Occipital lobe (tissue), 1 donor: ENCODE measurements at regions not wholly inside any gene's neighbourhood (a gene's known extent, or its start where the extent isn't known, plus 50 kb on each side); places are given as distances from the start of the nearest gene placed in this dataset.
"Not testable (repeated sequence)": the region's sequence is repeated elsewhere in the genome, so short reads cannot be mapped to it uniquely, and the experiment has no call there.

ENCODE experiments used
- DNase-seq: peaks from one replicate; lab custom pipeline; 2025; lab: John Stamatoyannopoulos, UW

DNA sequence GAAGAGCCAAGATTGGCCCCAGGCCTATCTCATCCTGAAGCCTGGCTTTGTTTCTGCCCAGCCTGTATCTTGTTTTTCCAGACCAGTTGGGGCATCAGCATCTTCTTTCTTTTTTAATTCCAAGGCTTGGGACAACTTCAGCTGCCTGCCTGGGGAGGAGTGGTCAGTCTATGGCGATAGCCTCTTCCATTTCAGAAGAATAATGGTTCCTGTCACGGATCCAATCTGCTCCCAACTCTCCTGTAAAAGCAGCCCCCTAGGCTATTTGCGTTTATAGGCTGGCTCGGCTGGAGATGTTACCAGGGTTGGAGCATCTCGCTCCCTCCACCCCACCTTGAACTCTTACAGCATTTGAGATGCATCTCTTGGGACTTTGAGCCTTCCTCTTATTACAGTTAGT, 145.2 kb upstream of the CADM1 start:
- no peak for DNase-seq

- DNase-seq, result peak; percentile 6
These were observed 141.6 kb upstream of the CADM1 start for GRCh38 chr11:115645631-115646317.

GRCh38 chr11:115644856-115645255, 140.6 kb upstream of the CADM1 start:
- no peak for DNase-seq

GRCh38 chr11:115643549-115644270, 139.5 kb upstream of the CADM1 start:
- no peak for DNase-seq

DNA sequence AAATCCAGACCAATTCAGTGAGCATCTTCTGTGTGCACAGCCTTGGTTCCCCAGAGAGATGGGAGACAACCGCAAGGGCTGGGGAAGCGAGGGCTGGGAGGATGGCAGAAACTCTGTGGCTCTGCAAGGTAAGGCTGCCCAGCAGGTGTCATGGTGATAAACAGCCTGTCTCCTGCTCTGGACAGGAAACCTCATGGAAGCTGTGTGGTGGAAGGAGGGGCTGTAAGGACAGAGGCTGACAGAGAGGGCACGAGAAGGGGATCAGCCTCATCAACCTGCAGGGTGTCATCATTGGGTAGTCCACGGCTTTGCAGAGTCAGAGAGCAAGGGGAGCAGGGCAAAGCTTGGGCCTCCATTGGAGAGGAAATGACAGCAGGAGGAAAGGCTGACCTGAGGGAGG, 138.4 kb upstream of the CADM1 start:
- DNase-seq, result no peak

GRCh38 chr11:115637599-115638241, 133.5 kb upstream of the CADM1 start:
- DNase-seq, result no peak

DNA sequence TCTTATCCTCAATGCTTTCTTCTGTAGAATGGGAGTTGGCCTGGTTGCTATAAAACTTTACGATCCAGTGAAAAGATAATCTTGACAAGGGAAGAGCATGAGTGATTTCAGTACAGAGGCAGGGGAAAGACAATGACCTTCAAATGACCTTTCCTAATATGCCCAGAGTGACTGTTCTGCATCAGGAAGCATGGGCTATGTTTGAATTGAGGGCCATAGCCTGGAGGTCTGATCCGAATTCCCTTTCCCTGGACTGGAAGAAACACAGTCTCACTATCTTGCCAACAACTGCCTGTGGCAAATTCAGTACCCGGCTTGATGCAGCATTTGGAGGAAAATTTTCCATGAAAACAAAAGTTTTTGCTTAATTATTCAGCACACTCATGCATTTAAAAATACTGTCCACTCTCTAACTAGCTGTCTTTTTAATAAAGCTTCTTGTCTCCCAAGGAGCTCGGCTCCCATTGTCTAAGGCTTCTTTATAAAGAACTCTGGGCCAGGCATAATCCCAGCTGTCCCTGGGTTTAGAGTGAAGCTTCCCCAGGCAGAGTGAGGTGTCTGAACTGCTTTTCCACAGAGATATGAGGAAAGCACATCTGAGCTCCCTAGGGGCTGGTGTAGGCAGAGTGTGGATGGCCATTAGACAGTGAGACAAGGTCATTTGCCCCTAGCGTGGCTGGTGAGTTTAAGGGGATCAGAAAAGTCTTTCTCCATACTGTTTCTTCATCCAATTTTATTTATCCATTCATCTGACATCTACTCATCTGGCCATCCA, 132.7 kb upstream of the CADM1 start:
- DNase-seq, result no peak

DNA sequence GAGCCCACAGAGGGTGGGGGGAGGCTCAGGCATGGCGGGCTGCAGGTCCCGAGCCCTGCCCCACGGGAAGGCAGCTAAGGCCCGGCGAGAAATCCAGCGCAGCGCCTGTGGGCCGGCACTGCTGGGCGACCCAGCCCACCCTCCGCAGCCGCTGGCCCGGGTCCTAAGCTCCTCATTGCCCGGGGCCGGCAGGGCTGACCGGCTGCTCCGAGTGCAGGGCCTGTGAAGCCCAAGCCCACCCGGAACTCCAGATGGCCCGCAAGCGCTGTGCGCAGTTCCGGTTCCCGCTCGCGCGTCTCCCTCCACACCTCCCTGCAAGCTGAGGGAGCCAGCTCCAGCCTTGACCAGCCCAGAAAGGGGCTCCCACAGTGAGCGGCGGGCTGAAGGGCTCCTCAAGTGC, 129.8 kb upstream of the CADM1 start:
- DNase-seq, result not testable (repeated sequence)

DNA sequence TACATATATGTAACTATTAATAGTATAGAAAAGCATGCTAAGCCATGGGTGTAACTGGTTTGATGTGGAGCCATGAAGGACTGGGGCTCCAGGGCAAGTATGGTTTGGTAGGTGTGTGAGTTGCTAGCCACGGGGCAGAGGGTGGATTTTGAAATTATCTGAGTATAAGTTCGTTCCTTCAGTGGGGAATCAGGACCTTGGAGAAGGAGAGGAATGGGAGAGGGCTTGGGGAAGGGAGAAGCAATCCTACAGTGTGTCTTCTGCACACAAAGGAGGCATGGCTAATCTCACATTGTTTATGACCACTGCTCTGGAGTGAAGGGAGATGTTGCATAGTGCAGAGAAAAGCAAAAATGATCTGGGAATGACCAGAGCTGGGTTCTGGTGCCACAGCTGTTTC, 127.8 kb upstream of the CADM1 start:
- no peak for DNase-seq

GRCh38 chr11:115631609-115632008, 127.4 kb upstream of the CADM1 start:
- DNase-seq, result no peak

GRCh38 chr11:115630214-115630613, 126.0 kb upstream of the CADM1 start:
- no peak for DNase-seq

- no peak for DNase-seq
These were observed 125.3 kb upstream of the CADM1 start for GRCh38 chr11:115629456-115630015.

GRCh38 chr11:115627666-115628460, 123.6 kb upstream of the CADM1 start:
- DNase-seq, result no peak

- no peak for DNase-seq
These were observed 122.9 kb upstream of the CADM1 start for GRCh38 chr11:115627071-115627470.

- no peak for DNase-seq
These were observed 122.2 kb upstream of the CADM1 start for GRCh38 chr11:115626414-115626813.

- DNase-seq, result no peak
These were observed 121.3 kb upstream of the CADM1 start for GRCh38 chr11:115625502-115625901.

DNA sequence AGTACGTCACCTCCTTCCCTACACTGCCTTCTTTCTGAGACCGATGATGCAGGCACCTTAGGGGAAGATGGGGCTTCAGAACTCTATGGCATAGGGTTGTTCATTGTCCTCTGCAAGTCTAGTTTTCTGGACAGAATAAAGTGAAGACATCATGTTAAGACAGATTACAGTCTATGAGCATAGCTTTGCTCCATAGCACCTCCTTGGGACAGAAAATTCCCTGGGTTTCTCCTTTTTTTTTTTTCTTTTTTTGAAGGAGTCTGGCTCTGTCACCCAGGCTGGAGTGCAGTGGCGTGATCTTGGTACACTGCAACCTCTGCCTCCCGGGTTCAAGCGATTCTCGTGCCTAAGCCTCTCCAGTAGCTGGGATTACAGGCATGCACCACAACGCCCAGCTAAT, 119.8 kb upstream of the CADM1 start:
- no peak for DNase-seq

DNA sequence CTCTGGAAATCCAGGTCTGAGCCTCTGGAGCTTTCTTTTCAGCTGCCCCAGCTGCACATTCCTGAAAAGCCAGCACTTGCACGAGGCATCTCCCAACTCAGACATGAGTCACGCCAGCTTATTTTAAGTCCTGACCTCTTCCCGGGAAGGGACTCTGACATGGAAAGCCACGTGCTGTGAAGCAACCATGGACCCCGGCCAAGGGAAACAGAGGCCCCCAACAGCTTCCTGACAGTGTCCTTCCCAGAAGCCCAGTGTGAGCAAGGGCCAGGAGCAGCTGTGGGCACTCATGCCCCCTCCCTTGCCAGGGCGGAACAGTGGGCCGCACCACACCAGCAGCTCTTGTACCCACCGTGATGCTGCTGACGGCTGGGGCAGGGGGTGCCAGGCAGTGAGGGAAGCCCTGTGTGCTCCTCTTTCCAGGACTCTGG, 118.8 kb upstream of the CADM1 start:
- no peak for DNase-seq

DNA sequence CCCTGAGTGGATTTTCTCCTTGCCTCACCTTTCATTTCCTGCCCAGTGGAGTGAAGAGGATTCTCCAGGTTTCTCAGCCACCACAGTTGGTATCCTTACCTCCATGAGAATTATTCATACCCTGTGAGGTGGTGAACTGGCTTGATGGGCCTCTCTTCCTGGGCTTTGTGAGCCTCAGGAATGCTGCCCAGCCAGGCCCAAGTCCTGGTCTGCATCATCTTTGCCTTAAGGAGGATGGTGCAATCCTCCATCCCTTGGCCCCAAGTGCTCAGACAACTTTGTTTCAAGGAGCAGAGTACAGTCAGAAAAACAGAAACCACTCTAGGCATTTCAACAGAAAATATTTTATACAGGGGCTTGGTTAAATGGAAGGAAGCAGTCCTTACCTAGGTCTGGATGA, 114.2 kb upstream of the CADM1 start:
- DNase-seq, result no peak

DNA sequence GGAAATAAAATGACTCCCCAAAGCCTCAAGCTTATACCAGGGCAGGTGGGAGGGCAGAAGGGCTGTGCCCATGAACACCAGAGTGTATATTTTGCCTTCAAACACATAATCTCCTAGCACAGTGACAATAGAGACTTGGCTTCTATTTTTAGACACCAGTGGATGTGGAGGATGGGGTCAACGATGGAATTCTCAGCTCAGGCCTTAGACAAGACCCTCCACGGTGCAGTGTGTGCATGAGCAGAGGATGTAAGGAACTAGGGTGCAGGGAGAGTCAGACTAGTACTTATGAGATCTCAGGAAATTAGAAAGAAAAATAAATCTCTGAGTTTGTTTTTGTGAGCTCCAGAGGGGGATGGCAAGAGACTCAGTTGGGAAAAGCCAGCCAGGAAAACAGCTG, 113.6 kb upstream of the CADM1 start:
- no peak for DNase-seq

DNA sequence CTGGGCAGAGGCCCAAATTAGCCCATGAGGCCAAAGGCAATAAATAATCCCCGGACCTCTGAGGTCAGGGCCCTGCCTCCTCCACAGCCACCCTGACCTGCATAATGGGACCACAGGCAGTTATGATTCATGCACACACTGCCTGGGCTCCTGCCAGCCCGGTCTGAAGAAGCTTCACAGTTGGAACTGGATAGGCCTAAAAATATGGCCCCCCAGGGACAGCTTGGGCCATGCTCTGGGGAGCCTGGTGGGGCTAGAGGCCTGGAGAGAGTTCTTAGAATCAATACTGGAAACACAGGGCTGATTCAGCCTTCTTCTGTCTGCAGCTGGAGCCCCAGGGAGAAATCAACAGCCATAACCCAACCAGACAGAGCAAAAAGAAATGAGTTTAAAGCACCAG, 112.8 kb upstream of the CADM1 start:
- DNase-seq, result no peak
